Activated CD8-positive, alpha-beta T cell treated with anti-CD3 and anti-CD28 coated beads for 36 hours (primary cell): ENCODE measurements at regions not wholly inside any gene's neighbourhood (a gene's known extent, or its start where the extent isn't known, plus 50 kb on each side); places are given as distances from the start of the nearest gene placed in this dataset.

Source experiments
- ATAC-seq: fragments of 200-7000 bp; cut with Tn5 transposase; one replicate; pipeline ENCODE4 v1.10.0; 2021; ENCODE audit warnings: mild to moderate bottlenecking, moderate library complexity
- CTCF ChIA-PET: fragments of 350-600 bp; sonication (Branson Sonifier 250); formaldehyde crosslinking; loops from one replicate; lab custom pipeline; 2021; ENCODE audit warnings: antibody characterized with exemption; lab: Charles Lee
- POLR2A ChIA-PET: fragments of 350-600 bp; sonication (Branson Sonifier 250); formaldehyde crosslinking; loops from one replicate; lab custom pipeline; 2021; ENCODE audit warnings: antibody characterized with exemption; lab: Charles Lee
- DNase-seq: peaks from one replicate; pipeline ENCODE4 v3.0.0-alpha.2; 2020
- H3K27ac Mint-ChIP-seq: one replicate; pipeline ENCODE4 v1.8.0; 2021; ENCODE audit warnings: mild to moderate bottlenecking, mixed read lengths
- H3K27me3 Mint-ChIP-seq: one replicate; pipeline ENCODE4 v1.8.0; 2021; ENCODE audit warnings: mixed read lengths
- H3K36me3 Mint-ChIP-seq: one replicate; pipeline ENCODE4 v1.8.0; 2021; ENCODE audit warnings: low read depth, mixed read lengths
- H3K4me1 Mint-ChIP-seq: one replicate; pipeline ENCODE4 v1.8.0; 2021; ENCODE audit warnings: low read depth, mixed read lengths
- H3K4me3 Mint-ChIP-seq: one replicate; pipeline ENCODE4 v1.8.0; 2021; ENCODE audit warnings: mild to moderate bottlenecking, moderate library complexity, mixed read lengths
- H3K9me3 Mint-ChIP-seq: one replicate; pipeline ENCODE4 v1.8.0; 2021; ENCODE audit warnings: mixed read lengths
- intact Hi-C: fragments of 100-400 bp; cut with micrococcal nuclease; formaldehyde crosslinking; loops from one replicate; pipeline ENCODE4 v1.10.0; 2022
- TF ChIP-seq, protein P1 (sequence below): fragments of 200-600 bp; IDR thresholded peaks from one replicate; pipeline ENCODE4 v1.8.0; 2022; ENCODE audit warnings: antibody characterized with exemption, mild to moderate bottlenecking

DNA sequence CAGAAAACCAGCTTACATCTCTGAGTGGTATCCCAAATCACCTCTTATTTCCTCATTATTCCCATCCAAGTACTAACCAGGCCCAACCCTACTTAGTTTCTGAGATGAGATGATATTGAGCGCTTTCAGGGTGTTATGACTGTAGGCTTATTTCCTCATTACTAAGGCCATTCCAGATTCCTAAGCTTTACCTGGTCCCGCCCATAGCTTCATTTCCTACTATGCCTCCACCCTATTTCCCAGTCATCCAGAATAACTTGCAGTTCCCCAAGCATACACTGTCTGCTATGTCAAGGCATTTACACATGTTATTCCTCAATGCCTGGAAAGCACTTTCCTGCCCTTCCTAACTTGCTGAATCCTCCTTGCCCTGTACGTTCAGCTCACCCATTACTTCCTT is 79.3 kb upstream of the SPAG17 start:
- Mint-ChIP-seq H3K4me3 (no peak overlapping the region), H3K27ac (no peak overlapping the region), H3K9me3 (no peaks in the 10 kb centered on the region), H3K27me3 (no peaks in the 10 kb centered on the region), H3K36me3 (no peaks in the 10 kb centered on the region), H3K4me1 (no peaks in the 10 kb centered on the region)
- intact Hi-C loops, result no loop called here
- POLR2A ChIA-PET, result no interaction called here
- CTCF ChIA-PET, result no interaction called here
- ATAC-seq (no peak), DNase-seq (no peak)
- TF ChIP-seq, protein P1, sequence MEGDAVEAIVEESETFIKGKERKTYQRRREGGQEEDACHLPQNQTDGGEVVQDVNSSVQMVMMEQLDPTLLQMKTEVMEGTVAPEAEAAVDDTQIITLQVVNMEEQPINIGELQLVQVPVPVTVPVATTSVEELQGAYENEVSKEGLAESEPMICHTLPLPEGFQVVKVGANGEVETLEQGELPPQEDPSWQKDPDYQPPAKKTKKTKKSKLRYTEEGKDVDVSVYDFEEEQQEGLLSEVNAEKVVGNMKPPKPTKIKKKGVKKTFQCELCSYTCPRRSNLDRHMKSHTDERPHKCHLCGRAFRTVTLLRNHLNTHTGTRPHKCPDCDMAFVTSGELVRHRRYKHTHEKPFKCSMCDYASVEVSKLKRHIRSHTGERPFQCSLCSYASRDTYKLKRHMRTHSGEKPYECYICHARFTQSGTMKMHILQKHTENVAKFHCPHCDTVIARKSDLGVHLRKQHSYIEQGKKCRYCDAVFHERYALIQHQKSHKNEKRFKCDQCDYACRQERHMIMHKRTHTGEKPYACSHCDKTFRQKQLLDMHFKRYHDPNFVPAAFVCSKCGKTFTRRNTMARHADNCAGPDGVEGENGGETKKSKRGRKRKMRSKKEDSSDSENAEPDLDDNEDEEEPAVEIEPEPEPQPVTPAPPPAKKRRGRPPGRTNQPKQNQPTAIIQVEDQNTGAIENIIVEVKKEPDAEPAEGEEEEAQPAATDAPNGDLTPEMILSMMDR, result no peak

DNA sequence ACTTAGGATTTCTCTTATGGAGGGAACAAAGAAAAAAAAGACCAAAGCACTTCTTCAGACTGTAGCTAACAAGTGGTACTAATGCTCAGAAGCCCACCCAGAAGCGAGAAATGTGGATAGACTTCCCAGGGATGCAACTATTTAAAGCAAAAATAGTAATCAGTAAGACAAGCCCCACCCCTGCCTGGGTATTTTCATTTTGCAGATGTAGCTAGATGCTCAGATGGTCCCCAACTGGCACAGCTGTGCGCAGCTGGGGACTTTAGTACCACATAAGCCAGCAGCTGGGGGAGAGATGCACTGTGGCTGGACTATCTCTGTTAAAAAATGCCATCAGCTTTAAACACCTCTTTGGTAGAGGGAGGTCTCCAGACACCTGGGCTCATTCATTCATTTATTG is 77.8 kb upstream of the SPAG17 start:
- TF ChIP-seq, protein P1, result no peak
- Mint-ChIP-seq H3K27ac (no peak overlapping the region), H3K27me3 (no peaks in the 10 kb centered on the region), H3K9me3 (no peaks in the 10 kb centered on the region), H3K4me3 (no peak overlapping the region), H3K36me3 (no peaks in the 10 kb centered on the region), H3K4me1 (no peaks in the 10 kb centered on the region)
- ChIA-PET CTCF (no interaction called here), POLR2A (no interaction called here)
- intact Hi-C loops, result no loop called here
- DNase-seq, result no peak
- no peak for ATAC-seq

DNA sequence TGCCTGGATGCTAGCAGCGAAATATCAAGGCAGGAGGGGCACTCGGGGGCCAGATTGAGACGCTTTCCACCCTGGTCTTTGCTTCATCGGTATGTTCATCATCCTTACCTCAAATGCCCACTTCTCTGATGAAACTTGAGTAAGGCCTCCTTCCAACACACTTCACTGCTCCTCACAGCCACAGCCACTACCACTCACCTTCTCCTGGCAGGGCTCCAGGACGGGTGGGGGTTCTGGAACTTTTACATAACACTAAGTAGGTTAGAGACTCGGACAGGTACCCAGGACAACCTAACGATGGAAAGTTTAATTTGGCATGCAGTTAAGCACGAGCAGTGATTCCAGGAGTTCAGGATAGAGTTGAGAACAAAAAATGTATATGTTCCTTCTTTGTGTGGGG is 73.9 kb upstream of the SPAG17 start:
- intact Hi-C loops, result no loop called here
- ATAC-seq (no peak), DNase-seq (no peak)
- Mint-ChIP-seq H3K4me3 (no peak overlapping the region), H3K36me3 (no peaks in the 10 kb centered on the region), H3K27ac (no peak overlapping the region), H3K9me3 (no peaks in the 10 kb centered on the region), H3K4me1 (no peaks in the 10 kb centered on the region), H3K27me3 (peaks cover 2% of the 10 kb centered on the region)
- ChIA-PET POLR2A (no interaction called here), CTCF (no interaction called here)
- TF ChIP-seq, protein P1, result no peak

DNA sequence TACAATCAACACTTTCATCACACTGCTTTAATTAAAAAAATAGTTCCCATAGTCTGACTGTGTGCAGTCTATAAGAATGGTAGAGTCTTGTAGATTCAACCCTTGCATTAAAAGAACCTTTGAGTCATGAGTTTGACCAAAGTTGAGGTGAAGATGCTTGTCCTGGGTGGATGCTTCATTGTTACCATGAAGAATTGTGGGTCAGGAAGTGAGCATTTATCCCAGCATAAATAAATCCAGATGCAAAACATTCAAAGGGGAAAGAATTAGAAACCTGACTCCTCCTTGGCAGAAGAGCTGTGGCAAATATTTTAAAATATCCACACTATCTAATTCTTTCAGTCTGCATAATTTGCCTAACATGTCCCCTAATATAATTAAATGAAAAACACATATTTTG is 72.9 kb upstream of the SPAG17 start:
- TF ChIP-seq, protein P1, result no peak
- H3K4me3 Mint-ChIP-seq, result no peak overlapping the region
- ATAC-seq, result no peak
- H3K27me3 Mint-ChIP-seq, result peaks cover 3% of the 10 kb centered on the region
- no peak overlapping the region for H3K27ac Mint-ChIP-seq
- H3K9me3 Mint-ChIP-seq, result no peaks in the 10 kb centered on the region
- H3K4me1 Mint-ChIP-seq, result no peaks in the 10 kb centered on the region
- intact Hi-C loops, result no loop called here
- CTCF ChIA-PET, result no interaction called here
- DNase-seq, result no peak
- H3K36me3 Mint-ChIP-seq, result no peaks in the 10 kb centered on the region
- POLR2A ChIA-PET, result no interaction called here

DNA sequence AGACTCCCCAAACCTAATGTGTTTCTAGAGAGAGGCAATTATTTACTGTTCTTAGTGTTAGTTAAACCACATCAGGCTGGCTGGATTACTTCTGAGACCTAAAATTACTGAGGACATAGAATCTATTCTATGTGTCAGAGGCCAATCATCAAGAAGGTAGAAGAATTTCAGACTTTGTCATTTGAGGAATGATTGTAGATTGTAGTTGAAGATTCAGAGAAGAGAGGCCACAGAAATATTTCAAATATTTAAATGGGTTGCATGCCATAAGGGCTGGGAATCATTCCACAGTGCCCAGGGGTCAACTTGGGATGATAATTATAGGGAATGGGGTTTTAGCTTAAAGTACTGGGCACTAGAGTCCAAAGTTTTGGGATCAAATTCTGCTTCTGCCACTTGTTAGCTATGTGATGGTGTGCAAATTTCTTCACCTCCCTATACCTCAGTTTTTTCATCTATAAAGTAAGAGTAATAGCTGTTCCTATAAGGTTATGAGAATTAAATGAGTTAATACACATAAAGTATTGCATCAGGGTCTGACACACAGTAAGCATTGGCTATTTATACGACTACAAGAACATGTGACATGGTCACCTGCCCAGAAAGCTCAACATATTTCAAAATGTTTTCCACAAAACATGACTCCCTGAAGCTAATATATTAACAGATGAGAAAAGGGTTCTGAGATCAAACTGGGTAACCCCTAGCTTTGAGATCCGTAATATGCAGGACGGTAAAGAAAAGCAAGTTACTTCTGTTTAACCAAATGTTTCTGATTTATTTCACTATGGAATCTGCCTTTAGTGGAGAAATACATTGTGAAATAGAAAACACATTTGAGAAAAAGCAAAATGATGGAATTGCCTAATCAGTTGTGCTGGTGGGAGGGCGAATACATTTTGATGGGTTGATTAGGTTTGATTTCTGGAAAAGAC is 69.7 kb upstream of the SPAG17 start:
- intact Hi-C loops, result no loop called here
- POLR2A ChIA-PET, result no interaction called here
- Mint-ChIP-seq H3K27ac (no peak overlapping the region), H3K27me3 (peaks cover 3% of the 10 kb centered on the region), H3K4me3 (no peak overlapping the region), H3K9me3 (no peaks in the 10 kb centered on the region), H3K4me1 (no peaks in the 10 kb centered on the region), H3K36me3 (no peaks in the 10 kb centered on the region)
- TF ChIP-seq, protein P1, result no peak
- no peak for ATAC-seq
- DNase-seq, result no peak
- CTCF ChIA-PET, result no interaction called here
